ENCODE measurements at regions not wholly inside any gene's neighbourhood (a gene's known extent, or its start where the extent isn't known, plus 50 kb on each side); places are given as distances from the start of the nearest gene placed in this dataset.
"Not testable (repeated sequence)": the region's sequence is repeated elsewhere in the genome, so short reads cannot be mapped to it uniquely, and the experiment has no call there.

DNA sequence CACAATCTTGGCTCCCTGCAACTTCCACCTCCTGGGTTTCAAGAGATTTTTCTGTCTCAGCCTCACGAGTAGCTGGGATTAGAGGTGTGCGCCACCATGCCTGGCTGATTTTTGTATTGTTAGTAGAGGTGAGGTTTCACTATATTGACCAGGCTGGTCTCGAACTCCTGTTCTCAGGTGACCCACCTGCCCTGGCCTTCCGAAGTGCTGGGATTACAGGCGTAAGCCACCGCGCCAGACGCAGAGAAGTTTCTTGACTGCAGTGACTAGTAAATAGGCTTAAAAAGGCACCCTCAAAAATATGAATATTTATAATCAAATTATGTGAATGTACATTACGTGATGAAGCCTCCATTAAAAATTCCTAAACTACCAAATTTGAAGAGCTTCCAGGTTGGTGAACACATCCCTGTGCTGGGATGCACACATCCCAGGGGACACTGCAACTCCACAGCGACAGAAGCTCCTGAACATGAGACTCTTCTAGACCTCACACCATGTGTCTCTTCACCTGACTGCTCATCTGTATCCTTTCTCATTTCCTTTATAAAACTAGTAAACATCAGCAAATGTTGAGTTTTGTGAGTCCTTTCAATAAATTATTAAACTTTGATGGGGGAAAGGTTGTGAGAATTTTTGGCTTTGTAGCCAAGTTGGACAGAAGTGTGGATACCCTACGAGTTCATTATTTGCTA, 203.3 kb upstream of the SPOPL start:
- TF ChIP-seq, protein P1, sequence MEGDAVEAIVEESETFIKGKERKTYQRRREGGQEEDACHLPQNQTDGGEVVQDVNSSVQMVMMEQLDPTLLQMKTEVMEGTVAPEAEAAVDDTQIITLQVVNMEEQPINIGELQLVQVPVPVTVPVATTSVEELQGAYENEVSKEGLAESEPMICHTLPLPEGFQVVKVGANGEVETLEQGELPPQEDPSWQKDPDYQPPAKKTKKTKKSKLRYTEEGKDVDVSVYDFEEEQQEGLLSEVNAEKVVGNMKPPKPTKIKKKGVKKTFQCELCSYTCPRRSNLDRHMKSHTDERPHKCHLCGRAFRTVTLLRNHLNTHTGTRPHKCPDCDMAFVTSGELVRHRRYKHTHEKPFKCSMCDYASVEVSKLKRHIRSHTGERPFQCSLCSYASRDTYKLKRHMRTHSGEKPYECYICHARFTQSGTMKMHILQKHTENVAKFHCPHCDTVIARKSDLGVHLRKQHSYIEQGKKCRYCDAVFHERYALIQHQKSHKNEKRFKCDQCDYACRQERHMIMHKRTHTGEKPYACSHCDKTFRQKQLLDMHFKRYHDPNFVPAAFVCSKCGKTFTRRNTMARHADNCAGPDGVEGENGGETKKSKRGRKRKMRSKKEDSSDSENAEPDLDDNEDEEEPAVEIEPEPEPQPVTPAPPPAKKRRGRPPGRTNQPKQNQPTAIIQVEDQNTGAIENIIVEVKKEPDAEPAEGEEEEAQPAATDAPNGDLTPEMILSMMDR (conservative IDR thresholded peaks at IDR 0.05; ENCODE audit: low read depth, low read length): no peak
- H3K4me3 ChIP-seq (ENCODE audit: low read depth, low read length): no peak overlapping the region
- no peak for DNase-seq (ENCODE audit: low read depth)

DNA sequence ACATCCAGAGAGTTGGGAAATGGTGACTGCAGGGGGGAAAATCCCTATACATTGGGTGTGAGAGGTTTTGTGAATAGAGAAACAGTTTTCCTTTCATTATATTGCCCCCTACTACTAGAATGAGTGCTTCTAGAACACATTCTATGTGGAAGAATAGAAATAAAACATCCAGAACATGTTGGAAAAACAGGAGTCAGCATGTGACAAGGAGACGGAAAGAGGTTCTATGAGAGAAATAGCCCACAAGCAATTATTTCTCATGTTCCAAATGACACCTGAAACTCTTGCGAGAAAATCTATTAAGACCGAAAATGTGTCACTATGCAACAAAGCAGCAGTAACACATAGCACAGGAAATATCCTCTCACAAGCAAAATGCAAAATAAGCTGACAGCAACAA, 202.7 kb upstream of the SPOPL start:
- no peak overlapping the region for H3K4me3 ChIP-seq (ENCODE audit: low read depth, low read length)
- TF ChIP-seq, protein P1 (conservative IDR thresholded peaks at IDR 0.05; ENCODE audit: low read depth, low read length): no peak
- DNase-seq (ENCODE audit: low read depth): no peak

DNA sequence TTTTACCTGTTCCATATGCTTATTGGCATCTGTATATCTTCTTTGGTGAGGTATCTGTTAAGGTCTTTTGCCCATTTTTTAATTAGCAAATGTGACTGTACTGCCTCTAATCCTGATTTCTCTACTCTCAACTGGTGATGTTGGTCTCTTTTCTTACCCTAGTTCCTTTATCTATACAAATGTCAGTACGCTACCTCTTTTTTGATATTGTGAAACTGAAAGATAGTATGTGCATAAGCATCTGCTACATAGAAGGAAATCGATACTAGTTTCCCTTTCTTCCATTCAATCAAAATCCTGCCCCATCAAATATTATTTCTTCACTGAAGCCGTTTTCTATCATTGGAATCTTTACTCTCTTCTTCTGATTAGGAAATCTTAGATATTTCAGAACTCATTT, 194.9 kb upstream of the SPOPL start:
- no peak for DNase-seq (ENCODE audit: low read depth)
- no peak overlapping the region for H3K4me3 ChIP-seq (ENCODE audit: low read depth, low read length)
- TF ChIP-seq, protein P1 (conservative IDR thresholded peaks at IDR 0.05; ENCODE audit: low read depth, low read length): no peak

DNA sequence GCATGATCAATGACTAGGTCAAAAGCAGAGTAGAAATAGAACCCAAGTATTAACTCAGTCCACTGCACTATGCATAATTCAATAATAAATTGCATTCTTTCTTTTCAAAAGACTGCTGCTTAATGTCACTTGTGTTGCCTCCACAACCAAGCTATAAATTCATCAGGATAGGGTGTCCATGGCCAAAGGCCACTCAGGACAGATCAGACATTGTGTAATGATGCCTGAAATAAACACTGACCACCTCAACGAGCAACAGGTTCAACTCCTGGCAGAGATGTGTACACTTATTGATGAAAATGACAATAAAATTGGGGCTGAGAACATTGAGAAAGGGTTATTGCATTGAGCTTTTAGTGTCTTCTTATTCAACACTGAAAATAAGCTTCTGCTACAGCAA, 194.5 kb upstream of the SPOPL start:
- DNase-seq (ENCODE audit: low read depth): no peak
- no peak overlapping the region for H3K4me3 ChIP-seq (ENCODE audit: low read depth, low read length)
- TF ChIP-seq, protein P1 (conservative IDR thresholded peaks at IDR 0.05; ENCODE audit: low read depth, low read length): no peak

DNA sequence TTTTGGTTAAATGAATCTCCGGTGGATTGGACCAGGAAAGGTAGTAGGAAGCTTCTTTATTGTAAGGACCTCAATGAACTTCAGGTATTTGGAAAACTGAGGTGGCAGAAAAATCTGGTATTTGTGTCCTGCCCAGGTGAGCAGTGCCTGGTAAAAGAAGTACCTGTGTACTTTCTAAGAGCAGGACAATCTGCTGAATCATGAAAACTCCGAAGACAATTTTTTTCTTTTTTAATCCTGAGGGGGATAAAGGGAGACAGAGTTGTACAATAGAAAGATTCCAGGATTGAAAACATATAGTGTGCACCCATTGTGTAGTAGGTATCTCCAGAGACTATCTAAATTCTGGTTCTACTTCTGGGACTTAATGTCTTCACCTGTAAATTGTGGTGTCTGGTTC, 191.8 kb upstream of the SPOPL start:
- no peak for DNase-seq (ENCODE audit: low read depth)
- no peak overlapping the region for H3K4me3 ChIP-seq (ENCODE audit: low read depth, low read length)
- TF ChIP-seq, protein P1 (conservative IDR thresholded peaks at IDR 0.05; ENCODE audit: low read depth, low read length): no peak

DNA sequence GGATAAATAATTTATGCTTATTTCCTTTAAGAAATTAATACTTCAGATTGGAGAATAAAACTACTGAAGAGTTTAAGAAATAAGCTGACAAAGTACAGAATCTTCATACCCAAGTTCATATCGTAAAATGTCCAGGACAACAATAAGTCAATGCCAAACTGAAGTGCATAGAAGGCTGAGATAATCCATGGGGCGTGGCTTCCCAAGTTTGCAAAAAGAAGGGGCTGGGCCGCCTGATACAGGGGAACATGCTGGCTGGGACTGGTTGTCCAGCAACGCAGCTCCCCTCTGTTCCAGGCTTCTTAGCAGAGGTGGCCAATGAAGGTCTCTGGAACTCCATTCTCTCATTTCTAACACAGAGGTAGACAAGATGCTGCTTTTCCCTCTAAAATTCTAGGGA, 189.5 kb upstream of the SPOPL start:
- TF ChIP-seq, protein P1 (conservative IDR thresholded peaks at IDR 0.05; ENCODE audit: low read depth, low read length): no peak
- no peak for DNase-seq (ENCODE audit: low read depth)
- H3K4me3 ChIP-seq (ENCODE audit: low read depth, low read length): no peak overlapping the region

DNA sequence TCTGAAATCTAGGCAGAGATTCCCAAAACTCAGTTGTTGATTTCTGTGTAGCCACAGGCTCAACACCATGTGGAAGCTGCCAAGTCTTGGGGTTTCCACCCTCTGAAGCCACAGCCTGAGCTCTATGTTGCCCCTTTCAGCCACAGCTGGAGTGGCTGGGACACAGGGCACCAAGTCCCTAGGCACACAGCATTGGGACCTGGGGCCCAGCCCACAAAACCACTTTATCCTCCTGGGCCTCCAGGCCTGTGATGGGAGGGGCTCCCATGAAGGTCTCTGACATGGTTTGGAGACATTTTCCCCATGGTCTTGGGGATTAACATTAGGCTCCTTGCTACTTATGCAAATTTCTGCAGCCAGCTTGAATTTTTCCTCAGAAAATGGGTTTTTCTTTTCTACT, 186.0 kb upstream of the SPOPL start:
- H3K4me3 ChIP-seq (ENCODE audit: low read depth, low read length); DNase-seq (ENCODE audit: low read depth): not testable (repeated sequence)

Data from epithelial cell of proximal tubule (primary cell).